ENCODE measurements at regions not wholly inside any gene's neighbourhood (a gene's known extent, or its start where the extent isn't known, plus 50 kb on each side); places are given as distances from the start of the nearest gene placed in this dataset.
"Not testable (repeated sequence)": the region's sequence is repeated elsewhere in the genome, so short reads cannot be mapped to it uniquely, and the experiment has no call there.

GRCh38 chr10:52368725-52369124 lies 54.6 kb downstream of the DKK1 start:
- no peak for DNase-seq (ENCODE audit: low read depth)

DNA sequence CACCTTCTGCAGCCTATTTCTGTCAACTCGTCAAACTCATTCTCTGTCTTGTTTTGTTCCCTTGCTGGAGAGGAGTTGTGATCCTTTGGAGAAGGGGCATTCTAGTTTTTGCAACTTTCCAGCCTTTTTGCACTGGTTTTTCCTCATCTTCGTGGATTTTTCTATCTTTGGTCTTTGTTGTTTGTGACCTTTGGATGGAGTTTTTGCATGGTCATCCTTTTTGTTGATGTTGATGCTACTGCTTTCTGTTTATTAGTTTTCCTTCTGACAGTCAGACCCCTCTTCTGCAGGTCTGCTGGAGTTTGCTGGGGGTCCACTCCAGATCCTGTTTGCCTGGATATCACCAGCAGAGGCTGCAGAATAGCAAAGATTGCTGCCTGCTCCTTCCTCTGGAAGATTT lies 60.1 kb downstream of the DKK1 start:
- DNase-seq (ENCODE audit: low read depth): not testable (repeated sequence)

GRCh38 chr10:52376694-52377354 lies 62.7 kb downstream of the DKK1 start:
- no peak for DNase-seq (ENCODE audit: low read depth)

GRCh38 chr10:52378124-52378523 lies 64.0 kb downstream of the DKK1 start:
- no peak for DNase-seq (ENCODE audit: low read depth)

DNA sequence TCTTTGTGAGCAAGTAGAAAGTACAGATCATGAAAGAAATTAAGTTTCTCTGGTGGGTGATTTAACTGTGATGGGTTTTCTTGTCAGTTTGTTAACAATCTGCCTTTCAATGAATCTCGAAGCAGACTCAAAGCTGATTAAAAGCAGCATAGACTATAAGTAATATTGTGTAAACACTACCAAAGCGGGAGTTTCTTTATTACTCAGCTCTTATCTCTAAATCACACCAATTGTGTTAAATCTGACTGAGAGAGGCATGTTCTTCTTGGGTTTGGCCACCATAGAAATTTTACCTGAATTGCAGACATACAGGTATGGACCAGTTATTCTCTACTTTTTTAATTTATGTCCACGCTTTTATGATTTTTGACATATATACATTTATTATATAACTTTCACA lies 65.2 kb downstream of the DKK1 start:
- DNase-seq (ENCODE audit: low read depth): no peak

DNA sequence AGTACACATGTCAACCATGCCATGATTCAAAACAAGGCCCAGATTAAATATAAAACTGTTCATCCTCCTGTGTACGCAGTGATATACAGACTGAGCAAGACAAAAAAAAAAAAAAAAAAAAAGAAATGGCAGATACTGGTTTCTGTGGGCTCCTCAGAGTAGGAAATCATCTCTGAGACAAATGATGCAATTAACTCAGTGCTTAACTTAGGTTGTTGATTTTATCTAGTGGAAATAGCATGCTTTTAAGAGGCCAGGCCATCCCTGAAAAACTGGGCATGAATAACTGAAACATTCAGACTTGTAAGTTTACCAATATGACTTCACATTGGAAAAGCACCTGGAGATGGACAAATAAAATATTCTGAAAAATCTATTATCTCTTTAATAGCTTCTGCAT lies 69.0 kb downstream of the DKK1 start:
- no peak for DNase-seq (ENCODE audit: low read depth)

DNA sequence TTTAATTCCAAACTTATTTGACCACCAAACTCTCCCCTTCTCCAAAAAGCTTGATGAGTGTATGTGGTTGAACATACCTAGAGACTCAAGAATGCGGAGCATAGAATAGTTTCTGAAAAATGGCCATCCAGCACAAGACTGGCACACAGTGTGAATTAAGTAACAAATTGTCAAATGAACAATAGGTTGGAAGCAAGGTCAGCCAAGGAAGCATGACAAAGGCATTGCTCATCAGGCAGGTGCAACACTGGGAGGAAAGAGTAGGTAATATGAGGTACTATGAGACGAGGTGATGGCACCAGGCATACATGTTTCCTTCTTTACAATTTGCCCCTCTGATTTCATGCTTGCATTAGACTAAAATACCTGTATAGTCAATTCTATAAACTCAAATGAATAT lies 73.7 kb downstream of the DKK1 start:
- no peak for DNase-seq (ENCODE audit: low read depth)

- DNase-seq (ENCODE audit: low read depth): no peak
These were observed 76.3 kb downstream of the DKK1 start for GRCh38 chr10:52390388-52390787.

DNA sequence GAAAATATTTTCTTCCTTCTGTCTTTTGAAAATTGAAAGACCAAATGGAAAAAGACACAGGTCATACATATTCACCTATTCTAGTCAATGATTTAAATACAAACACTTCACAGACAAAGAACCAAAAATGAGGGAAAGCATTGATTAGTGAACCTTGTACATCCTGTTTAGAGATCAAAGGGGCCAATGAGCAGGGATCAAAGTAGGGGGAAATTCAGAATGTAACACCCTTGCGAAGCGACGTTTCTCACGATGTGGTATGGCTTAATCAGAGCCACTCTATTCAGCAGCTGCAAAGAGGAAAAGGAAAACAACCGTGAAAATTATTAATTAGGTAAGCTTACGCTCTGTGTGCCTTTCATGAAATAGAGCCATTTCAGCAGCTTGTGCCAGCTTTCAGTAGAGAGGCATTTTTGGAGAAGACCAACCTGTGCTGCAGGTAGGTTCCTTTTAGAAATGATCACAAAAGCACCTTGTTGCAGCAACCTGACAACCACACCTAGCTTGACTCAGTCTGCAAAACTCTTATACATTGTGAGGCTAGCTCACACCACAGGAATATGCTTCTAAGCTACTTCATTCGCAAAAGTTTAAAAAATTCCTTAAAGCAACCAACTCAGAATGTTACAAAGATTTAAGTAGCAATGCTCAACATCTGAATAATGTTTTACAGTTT lies 78.0 kb downstream of the DKK1 start:
- no peak for DNase-seq (ENCODE audit: low read depth)

DNA sequence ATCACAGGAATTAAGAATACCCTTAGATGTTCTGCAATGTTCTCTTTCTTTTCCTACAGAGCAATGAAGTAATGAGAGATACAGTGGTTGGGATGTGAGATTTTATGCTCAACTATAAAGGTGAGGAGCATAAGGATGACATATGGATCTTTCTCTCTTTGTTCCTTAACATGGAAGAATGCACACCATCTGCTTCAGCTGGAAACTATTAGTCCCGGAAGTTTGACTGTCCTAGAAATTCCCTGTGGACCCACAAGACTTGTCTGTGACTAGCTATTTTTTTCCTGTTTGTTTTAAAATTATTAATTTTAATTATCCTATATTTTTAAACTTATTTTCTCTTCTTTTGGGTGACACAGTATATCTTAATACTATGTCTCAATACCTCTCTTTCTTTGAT lies 80.2 kb downstream of the DKK1 start:
- DNase-seq (ENCODE audit: low read depth): peak; percentile 18

DNA sequence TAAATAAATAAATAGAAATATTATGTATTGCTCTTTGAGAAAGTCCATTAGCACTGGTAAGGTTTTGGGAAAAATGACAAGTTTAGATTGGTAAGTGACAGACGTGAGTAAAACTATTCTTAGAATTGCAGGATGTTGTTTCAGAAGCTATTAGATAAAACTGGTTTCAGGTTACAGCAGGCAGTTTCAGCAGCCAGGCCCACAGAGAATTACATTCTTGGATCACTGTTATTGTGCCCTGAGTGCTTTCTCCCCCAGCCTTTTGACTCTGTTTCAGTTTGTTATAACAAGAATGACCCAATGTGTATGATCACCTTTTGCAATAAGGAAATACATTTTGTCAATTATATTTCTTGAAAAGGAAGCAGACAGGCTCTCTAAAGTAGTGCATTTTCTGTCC lies 86.5 kb downstream of the DKK1 start:
- no peak for DNase-seq (ENCODE audit: low read depth)

DNA sequence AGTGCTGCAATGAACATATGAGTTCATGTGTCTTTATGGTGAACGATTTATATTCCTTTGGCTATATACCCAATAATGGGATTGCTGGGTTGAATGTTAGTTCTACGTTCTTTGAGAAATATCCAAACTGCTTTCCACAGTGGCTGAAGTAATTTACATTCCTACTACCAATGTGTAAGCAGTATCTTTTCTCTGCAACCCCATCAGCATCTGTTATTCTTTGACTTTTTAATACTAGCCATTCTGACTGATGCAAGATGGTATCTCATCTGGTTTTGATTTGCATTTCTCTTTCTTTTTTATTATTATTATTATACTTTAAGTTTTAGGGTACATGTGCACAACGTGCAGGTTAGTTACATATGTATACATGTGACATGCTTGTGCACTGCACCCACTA lies 89.7 kb downstream of the DKK1 start:
- not testable (repeated sequence) for DNase-seq (ENCODE audit: low read depth)

- DNase-seq (ENCODE audit: low read depth): no peak
These were observed 95.1 kb downstream of the DKK1 start for GRCh38 chr10:52409195-52409594.

DNA sequence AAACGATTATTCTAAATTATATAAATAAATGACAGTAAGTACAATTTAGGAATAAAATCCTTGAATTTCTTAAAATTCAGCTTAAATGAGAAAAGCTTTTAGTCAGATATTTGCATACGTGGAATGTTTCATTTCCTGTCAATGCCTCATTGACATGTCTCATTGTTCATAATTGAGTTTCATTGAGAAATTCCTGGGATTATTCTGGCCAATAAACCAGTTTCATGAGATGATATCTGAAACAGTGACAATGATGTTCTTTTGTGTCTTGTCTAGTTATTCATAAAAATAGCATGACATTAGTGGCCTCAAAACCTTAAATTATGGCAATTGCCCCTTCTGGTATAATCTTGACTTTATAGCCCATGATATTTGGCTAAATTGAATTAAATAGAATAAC lies 95.8 kb downstream of the DKK1 start:
- no peak for DNase-seq (ENCODE audit: low read depth)

DNA sequence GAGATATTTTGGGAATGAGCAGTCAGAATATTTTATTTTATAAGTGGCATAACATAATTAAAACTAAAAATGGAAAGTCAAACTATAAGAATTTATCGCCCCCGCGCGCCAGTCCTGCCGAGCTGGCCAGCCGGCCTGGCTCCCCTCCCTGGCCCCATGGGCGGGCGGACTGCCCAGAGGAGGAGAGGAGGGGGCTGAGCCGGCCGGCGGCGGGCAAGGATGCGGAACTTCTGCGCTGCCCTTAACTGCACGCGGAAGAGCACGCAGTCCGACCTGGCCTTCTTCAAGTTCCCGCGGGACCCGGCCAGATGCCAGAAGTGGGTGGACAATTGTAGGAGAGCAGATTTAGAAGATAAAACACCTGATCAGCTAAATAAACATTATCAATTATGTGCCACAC lies 96.8 kb downstream of the DKK1 start:
- no peak for DNase-seq (ENCODE audit: low read depth)

GRCh38 chr10:52419281-52419680 lies 105.2 kb downstream of the DKK1 start:
- DNase-seq (ENCODE audit: low read depth): no peak

- DNase-seq (ENCODE audit: low read depth): no peak
These were observed 106.6 kb downstream of the DKK1 start for GRCh38 chr10:52420656-52421055.

DNA sequence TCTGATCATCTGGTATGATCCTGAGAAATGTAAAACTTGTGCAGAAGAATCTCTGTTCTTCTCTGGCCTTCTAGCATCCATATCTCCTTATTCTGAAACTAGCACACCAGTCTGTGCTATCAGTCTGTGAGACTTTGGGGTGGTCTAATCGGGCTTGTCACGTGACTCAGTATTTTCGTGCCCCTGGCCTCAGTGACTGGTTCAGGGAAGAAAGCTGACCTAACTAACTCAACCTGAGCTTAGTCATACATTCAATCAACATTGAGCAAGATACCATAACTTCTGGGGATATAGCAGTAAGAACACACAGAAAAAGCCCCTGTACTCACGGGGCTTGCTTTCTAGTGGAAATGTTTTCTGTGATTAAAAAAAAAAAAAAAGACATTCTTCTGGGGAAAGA lies 109.3 kb downstream of the DKK1 start:
- no peak for DNase-seq (ENCODE audit: low read depth)

GRCh38 chr10:52424341-52424740 lies 110.3 kb downstream of the DKK1 start:
- peak; percentile 38 for DNase-seq (ENCODE audit: low read depth)

DNA sequence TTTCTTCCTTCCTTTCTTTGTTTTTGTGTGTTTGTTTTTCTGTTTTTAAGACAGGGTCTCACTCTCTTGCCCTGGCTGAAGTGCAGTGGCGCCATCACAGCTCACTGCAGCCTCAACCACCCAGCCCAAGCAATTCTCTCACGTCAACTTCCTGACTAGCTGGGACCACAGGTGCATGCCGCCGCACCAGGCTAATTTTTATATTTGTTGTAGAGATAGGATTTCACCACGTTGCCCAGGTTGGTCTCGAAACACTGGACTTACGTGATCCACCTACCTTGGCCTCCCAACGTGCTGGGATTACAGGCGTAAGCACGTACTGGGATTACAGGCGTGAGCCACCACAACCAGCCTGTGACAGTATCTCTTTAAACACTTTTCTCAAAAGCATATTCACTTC lies 120.7 kb downstream of the DKK1 start:
- no peak for DNase-seq (ENCODE audit: low read depth)

DNA sequence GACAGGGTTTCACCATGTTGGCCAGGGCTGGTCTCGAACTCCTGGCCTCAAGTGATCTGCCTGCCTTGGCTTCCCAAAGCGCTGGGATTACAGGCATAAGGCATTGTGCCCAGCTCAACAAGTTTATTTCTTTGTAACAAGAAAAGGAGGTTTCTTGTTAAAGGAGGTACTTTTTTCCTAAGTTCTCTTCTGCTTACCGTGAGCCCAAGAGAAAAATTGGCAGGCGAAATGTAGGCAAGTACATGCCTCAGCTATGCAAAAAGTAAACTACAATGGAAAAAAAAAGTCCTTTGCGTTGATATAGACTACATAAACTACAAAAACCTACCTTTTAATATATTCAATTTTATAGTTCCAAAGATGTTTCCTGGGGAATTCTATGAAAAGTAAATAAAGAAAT lies 122.6 kb downstream of the DKK1 start:
- no peak for DNase-seq (ENCODE audit: low read depth)

GRCh38 chr10:52437205-52437646 lies 123.1 kb downstream of the DKK1 start:
- no peak for DNase-seq (ENCODE audit: low read depth)

GRCh38 chr10:52438119-52438518 lies 124.0 kb downstream of the DKK1 start:
- DNase-seq (ENCODE audit: low read depth): no peak

All from GM04504 (cell line).